Sigmoid colon (tissue), 6 donors: ENCODE measurements at regions not wholly inside any gene's neighbourhood (a gene's known extent, or its start where the extent isn't known, plus 50 kb on each side); places are given as distances from the start of the nearest gene placed in this dataset.

Experiments
- DNase-seq: peaks from one replicate; pipeline ENCODE4 v3.0.0-alpha.2; 2019
- H3K27ac ChIP-seq, 4 donors: fragments of 200-600 bp; sonication (generic); one replicate each; pipeline ENCODE4 v1.5.1; 2016 to 2019; ENCODE audit warnings: mild to moderate bottlenecking in 1 of 4
- H3K27me3 ChIP-seq, 3 donors: fragments of 200-600 bp; sonication (generic); one replicate each; pipeline ENCODE4 v1.5.1; 2019; ENCODE audit warnings: mild to moderate bottlenecking in 1 of 3
- H3K36me3 ChIP-seq, 4 donors: fragments of 200-600 bp; sonication (generic); one replicate each; pipeline ENCODE4 v1.5.1; 2016 to 2019
- H3K4me1 ChIP-seq, 4 donors: fragments of 200-600 bp; sonication (generic); one replicate each; pipeline ENCODE4 v1.5.1; 2017 to 2019
- H3K4me3 ChIP-seq, 4 donors: fragments of 200-600 bp; sonication (generic); one replicate each; pipeline ENCODE4 v1.5.1; 2017 to 2019; ENCODE audit warnings: mild to moderate bottlenecking in 2 of 4, moderate library complexity in 1 of 4
- H3K9me3 ChIP-seq, 4 donors: fragments of 200-600 bp in 3 of 4; sonication (generic) in 3 of 4; one replicate each; pipeline versions ENCODE4 v1.5.1 to v1.6.1; 2013 to 2019
- EP300 ChIP-seq, 4 donors: sonication (generic); formaldehyde crosslinking; IDR thresholded peaks; one replicate each; pipeline ENCODE4 v1.6.1; 2017; ENCODE audit warnings: antibody characterized with exemption in 4 of 4
- POLR2A ChIP-seq, 2 donors: fragments of 450-650 bp; IDR thresholded peaks; one replicate each; pipeline ENCODE4 v1.6.1; 2016; ENCODE audit warnings: antibody characterized with exemption in 2 of 2, mild to moderate bottlenecking in 2 of 2, moderate library complexity in 2 of 2
- POLR2AphosphoS5 ChIP-seq, 4 donors: sonication (generic); formaldehyde crosslinking; IDR thresholded peaks; one replicate each; pipeline ENCODE4 v1.6.1; 2017; ENCODE audit warnings: antibody characterized with exemption in 4 of 4
- WGBS, 2 donors: extraction: QIAGEN DNeasy Blood & Tissue Kit; methylation state at CpG; one replicate each; pipeline ENCODE4 v1.1.7; 2013; 5-methylcytosine and 5-hydroxymethylcytosine counted together
- intact Hi-C: fragments of 100-400 bp; cut with DNase I; formaldehyde crosslinking; loops from one replicate; pipeline ENCODE4 v1.15.1; 2023
- TF ChIP-seq, protein P1 (sequence below), 4 experiments: fragments of 450-650 bp in 3 of 4; fragments of 200-600 bp in 1 of 4; IDR thresholded peaks; one replicate each; pipeline ENCODE4 v1.5.1; 2016 to 2019; ENCODE audit warnings: antibody characterized with exemption in 4 of 4, mild to moderate bottlenecking in 3 of 4, moderate library complexity in 2 of 4
- donor health status: healthy with polysubstance abuse.
- donor health status: healthy.

- H3K9me3 ChIP-seq, result no peaks in the 10 kb centered on the region
- H3K27me3 ChIP-seq, result peaks cover 0 to 5% (median 5%) of the 10 kb centered on the region in 3 donors
- H3K4me1 ChIP-seq, result peaks cover 0 to 45% (median 32%) of the 10 kb centered on the region in 4 donors
- TF ChIP-seq, protein P1, sequence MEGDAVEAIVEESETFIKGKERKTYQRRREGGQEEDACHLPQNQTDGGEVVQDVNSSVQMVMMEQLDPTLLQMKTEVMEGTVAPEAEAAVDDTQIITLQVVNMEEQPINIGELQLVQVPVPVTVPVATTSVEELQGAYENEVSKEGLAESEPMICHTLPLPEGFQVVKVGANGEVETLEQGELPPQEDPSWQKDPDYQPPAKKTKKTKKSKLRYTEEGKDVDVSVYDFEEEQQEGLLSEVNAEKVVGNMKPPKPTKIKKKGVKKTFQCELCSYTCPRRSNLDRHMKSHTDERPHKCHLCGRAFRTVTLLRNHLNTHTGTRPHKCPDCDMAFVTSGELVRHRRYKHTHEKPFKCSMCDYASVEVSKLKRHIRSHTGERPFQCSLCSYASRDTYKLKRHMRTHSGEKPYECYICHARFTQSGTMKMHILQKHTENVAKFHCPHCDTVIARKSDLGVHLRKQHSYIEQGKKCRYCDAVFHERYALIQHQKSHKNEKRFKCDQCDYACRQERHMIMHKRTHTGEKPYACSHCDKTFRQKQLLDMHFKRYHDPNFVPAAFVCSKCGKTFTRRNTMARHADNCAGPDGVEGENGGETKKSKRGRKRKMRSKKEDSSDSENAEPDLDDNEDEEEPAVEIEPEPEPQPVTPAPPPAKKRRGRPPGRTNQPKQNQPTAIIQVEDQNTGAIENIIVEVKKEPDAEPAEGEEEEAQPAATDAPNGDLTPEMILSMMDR (IDR thresholded peaks at IDR 0.05), result no peak
- TF ChIP-seq POLR2AphosphoS5 (IDR thresholded peaks at IDR 0.05) (no peak), POLR2A (IDR thresholded peaks at IDR 0.05) (no peak), EP300 (IDR thresholded peaks at IDR 0.05) (no peak)
- DNase-seq, result peak; percentile 50
- WGBS, 2 donors, result 59% methylated on average over 8 of the region's 8 CpGs
- H3K27ac ChIP-seq, result peak overlapping the region in 3 of 4 donors; percentile 37 to 71 (median 66)
- intact Hi-C loops, result loop anchor here (5.0 kb wide), 2 partner anchors 76 to 164 kb away; a partner anchor contains a TSS
- H3K36me3 ChIP-seq, result no peaks in the 10 kb centered on the region
- H3K4me3 ChIP-seq, result peak overlapping the region in 3 of 4 donors; percentile 8 to 31 (median 23)
Measured at GRCh38 chr18:46336278-46337111, 232.3 kb downstream of the HAUS1 start.

- peak overlapping the region in 3 of 4 donors; percentile 37 to 71 (median 66) for H3K27ac ChIP-seq
- no peaks in the 10 kb centered on the region for H3K9me3 ChIP-seq
- intact Hi-C loops, result loop anchor here (5.0 kb wide), 2 partner anchors 75 to 165 kb away; a partner anchor contains a TSS
- H3K4me3 ChIP-seq, result peak overlapping the region in 3 of 4 donors; percentile 8 to 31 (median 23)
- no peak for TF ChIP-seq EP300 (IDR thresholded peaks at IDR 0.05)
- no peak for TF ChIP-seq POLR2AphosphoS5 (IDR thresholded peaks at IDR 0.05)
- TF ChIP-seq, protein P1 (IDR thresholded peaks at IDR 0.05), result no peak
- no peak for TF ChIP-seq POLR2A (IDR thresholded peaks at IDR 0.05)
- H3K36me3 ChIP-seq, result no peaks in the 10 kb centered on the region
- 77 to 90% methylated on average over 10 of the region's 10 CpGs for WGBS, 2 donors
- peaks cover 0 to 5% (median 5%) of the 10 kb centered on the region in 3 donors for H3K27me3 ChIP-seq
- peaks cover 0 to 45% (median 32%) of the 10 kb centered on the region in 4 donors for H3K4me1 ChIP-seq
- DNase-seq, result peak; percentile 14
Measured at GRCh38 chr18:46337271-46337670, 233.1 kb downstream of the HAUS1 start.

- H3K27me3 ChIP-seq, result peaks cover 0 to 5% (median 5%) of the 10 kb centered on the region in 3 donors
- no peaks in the 10 kb centered on the region for H3K9me3 ChIP-seq
- DNase-seq, result peak; percentile 30
- TF ChIP-seq, protein P1 (IDR thresholded peaks at IDR 0.05), result no peak
- TF ChIP-seq POLR2A (IDR thresholded peaks at IDR 0.05) (no peak), POLR2AphosphoS5 (IDR thresholded peaks at IDR 0.05) (no peak), EP300 (IDR thresholded peaks at IDR 0.05) (no peak)
- no peak overlapping the region for H3K4me3 ChIP-seq
- H3K36me3 ChIP-seq, result no peaks in the 10 kb centered on the region
- peaks cover 0 to 41% (median 32%) of the 10 kb centered on the region in 4 donors for H3K4me1 ChIP-seq
- intact Hi-C loops, result loop anchor here (5.0 kb wide), 2 partner anchors 74 to 166 kb away; a partner anchor contains a TSS
- H3K27ac ChIP-seq, result no peak overlapping the region
- 56 to 65% methylated on average over 2 of the region's 2 CpGs for WGBS, 2 donors
Measured at GRCh38 chr18:46338205-46338604, 234.0 kb downstream of the HAUS1 start.

GRCh38 chr18:46338766-46339165 is 234.6 kb downstream of the HAUS1 start:
- intact Hi-C loops, result loop anchor here (5.0 kb wide), 2 partner anchors 74 to 166 kb away; a partner anchor contains a TSS
- 53 to 73% methylated on average over 7 of the region's 7 CpGs for WGBS, 2 donors

GRCh38 chr18:46340716-46341115 is 236.5 kb downstream of the HAUS1 start:
- H3K36me3 ChIP-seq, result no peaks in the 10 kb centered on the region
- peaks cover 0 to 3% (median 0%) of the 10 kb centered on the region in 3 donors for H3K27me3 ChIP-seq
- peak; percentile 22 for DNase-seq
- no peak overlapping the region for H3K4me3 ChIP-seq
- H3K9me3 ChIP-seq, result no peaks in the 10 kb centered on the region
- 91 to 94% methylated on average over 7 of the region's 7 CpGs for WGBS, 2 donors
- H3K27ac ChIP-seq, result no peak overlapping the region
- TF ChIP-seq EP300 (IDR thresholded peaks at IDR 0.05) (no peak), POLR2AphosphoS5 (IDR thresholded peaks at IDR 0.05) (no peak), POLR2A (IDR thresholded peaks at IDR 0.05) (no peak)
- TF ChIP-seq, protein P1 (IDR thresholded peaks at IDR 0.05), result no peak
- intact Hi-C loops, result no loop called here
- peaks cover 0 to 24% (median 12%) of the 10 kb centered on the region in 4 donors for H3K4me1 ChIP-seq

More at GRCh38 chr18:46338766-46339165, 234.6 kb downstream of the HAUS1 start:
- Histone ChIP-seq H3K27ac (no peak overlapping the region), H3K4me1 (peaks cover 0 to 35% (median 28%) of the 10 kb centered on the region in 4 donors), H3K9me3 (no peaks in the 10 kb centered on the region), H3K4me3 (no peak overlapping the region), H3K36me3 (no peaks in the 10 kb centered on the region), H3K27me3 (peaks cover 0 to 5% (median 5%) of the 10 kb centered on the region in 3 donors)
- TF ChIP-seq POLR2AphosphoS5 (IDR thresholded peaks at IDR 0.05), result no peak
- peak; percentile 51 for DNase-seq
